Gastrocnemius medialis (tissue), 4 donors: ENCODE measurements at regions not wholly inside any gene's neighbourhood (a gene's known extent, or its start where the extent isn't known, plus 50 kb on each side); places are given as distances from the start of the nearest gene placed in this dataset.

Source experiments
- ATAC-seq, 2 donors: fragments of 150-250 bp; one replicate each; pipeline ENCODE4 v1.9.1; 2016
- DNase-seq, 2 donors: peaks; one replicate each; pipeline ENCODE4 v3.0.0-alpha.2; 2019
- H3K27ac ChIP-seq, 4 donors: fragments of 200-600 bp; sonication (generic); 1 replicate in 1 of 4; 2 replicates in 3 of 4; pipeline ENCODE4 v1.5.1; 2016 to 2018; ENCODE audit warnings: mild to moderate bottlenecking in 2 of 4, moderate library complexity in 1 of 4
- H3K27me3 ChIP-seq, 3 donors: fragments of 200-600 bp; sonication (generic) in 2 of 3; 1 replicate in 1 of 3; 2 replicates in 2 of 3; pipeline versions ENCODE4 v1.5.1 to v1.6.0; 2016 to 2019; ENCODE audit warnings: mild to moderate bottlenecking in 1 of 3, moderate library complexity in 1 of 3
- H3K36me3 ChIP-seq, 2 donors: fragments of 200-600 bp; sonication (generic) in 1 of 2; one replicate each; pipeline ENCODE4 v1.5.1; 2017 to 2018
- H3K4me1 ChIP-seq, 2 donors: fragments of 200-600 bp; sonication (generic) in 1 of 2; one replicate each; pipeline ENCODE4 v1.5.1; 2016 to 2017; ENCODE audit warnings: mild to moderate bottlenecking in 2 of 2
- H3K4me3 ChIP-seq, 4 donors: fragments of 200-600 bp; sonication (generic) in 3 of 4; 1 replicate in 1 of 4; 2 replicates in 3 of 4; pipeline ENCODE4 v1.5.1; 2016 to 2019; ENCODE audit warnings: mild to moderate bottlenecking in 2 of 4
- H3K9me3 ChIP-seq, 3 donors: fragments of 200-600 bp; sonication (generic) in 2 of 3; 1 replicate in 1 of 3; 2 replicates in 2 of 3; pipeline ENCODE4 v1.5.1; 2016 to 2019
- POLR2A ChIP-seq, 2 donors: fragments of 450-650 bp; IDR thresholded peaks; one replicate each; pipeline ENCODE4 v1.6.1; 2017; ENCODE audit warnings: antibody characterized with exemption in 2 of 2, mild to moderate bottlenecking in 2 of 2, moderate library complexity in 2 of 2
- in situ Hi-C, 4 donors: fragments of 200-750 bp; cut with MboI; loops; one replicate each; pipeline versions ENCODE4 v1.15.0 to v1.8.0; 2017; ENCODE audit warnings: low sequenced_read_pairs in 4 of 4
- intact Hi-C: fragments of 100-400 bp; cut with DNase I; formaldehyde crosslinking; loops from one replicate; pipeline ENCODE4 v1.15.1; 2023; ENCODE audit warnings: low total_unique reads
- TF ChIP-seq, protein P1 (sequence below), 5 experiments: fragments of 450-650 bp in 3 of 5; fragments of 200-600 bp in 2 of 5; sonication (generic) in 2 of 5; IDR thresholded peaks in 4 of 5; conservative IDR thresholded peaks in 1 of 5; 1 replicate in 4 of 5; 2 replicates in 1 of 5; pipeline ENCODE4 v1.5.1; 2016 to 2019; ENCODE audit warnings: antibody characterized with exemption in 5 of 5, mild to moderate bottlenecking in 3 of 5, moderate library complexity in 3 of 5

DNA sequence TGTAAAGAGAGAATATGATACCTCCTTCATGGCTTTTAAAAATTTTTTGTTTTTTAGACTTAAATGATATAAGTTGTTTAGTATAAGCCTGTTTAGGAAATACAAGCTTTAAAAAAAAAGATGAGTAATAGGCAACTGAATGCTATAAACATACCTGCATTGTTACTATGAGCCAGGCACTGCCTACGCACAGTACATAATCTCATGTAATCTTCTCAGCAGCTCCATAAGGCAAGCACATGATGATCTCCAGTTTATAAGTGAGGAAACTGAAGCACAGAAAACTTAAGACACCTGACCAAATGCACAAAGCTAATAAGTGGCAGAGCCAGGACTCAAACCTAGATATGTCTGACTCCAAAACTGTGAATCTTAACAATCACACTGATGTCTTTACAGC lies 156.3 kb upstream of the SLC1A4 start:
- no peak for ATAC-seq
- no peaks in the 10 kb centered on the region for H3K27me3 ChIP-seq
- H3K36me3 ChIP-seq: no peaks in the 10 kb centered on the region
- no peak for DNase-seq
- H3K4me3 ChIP-seq: no peak overlapping the region
- no peaks in the 10 kb centered on the region for H3K9me3 ChIP-seq
- no peak overlapping the region for H3K27ac ChIP-seq
- TF ChIP-seq, protein P1, sequence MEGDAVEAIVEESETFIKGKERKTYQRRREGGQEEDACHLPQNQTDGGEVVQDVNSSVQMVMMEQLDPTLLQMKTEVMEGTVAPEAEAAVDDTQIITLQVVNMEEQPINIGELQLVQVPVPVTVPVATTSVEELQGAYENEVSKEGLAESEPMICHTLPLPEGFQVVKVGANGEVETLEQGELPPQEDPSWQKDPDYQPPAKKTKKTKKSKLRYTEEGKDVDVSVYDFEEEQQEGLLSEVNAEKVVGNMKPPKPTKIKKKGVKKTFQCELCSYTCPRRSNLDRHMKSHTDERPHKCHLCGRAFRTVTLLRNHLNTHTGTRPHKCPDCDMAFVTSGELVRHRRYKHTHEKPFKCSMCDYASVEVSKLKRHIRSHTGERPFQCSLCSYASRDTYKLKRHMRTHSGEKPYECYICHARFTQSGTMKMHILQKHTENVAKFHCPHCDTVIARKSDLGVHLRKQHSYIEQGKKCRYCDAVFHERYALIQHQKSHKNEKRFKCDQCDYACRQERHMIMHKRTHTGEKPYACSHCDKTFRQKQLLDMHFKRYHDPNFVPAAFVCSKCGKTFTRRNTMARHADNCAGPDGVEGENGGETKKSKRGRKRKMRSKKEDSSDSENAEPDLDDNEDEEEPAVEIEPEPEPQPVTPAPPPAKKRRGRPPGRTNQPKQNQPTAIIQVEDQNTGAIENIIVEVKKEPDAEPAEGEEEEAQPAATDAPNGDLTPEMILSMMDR (IDR thresholded peaks at IDR 0.05 in 4 of 5, conservative IDR thresholded peaks at IDR 0.05 in 1 of 5): no peak
- no peak for TF ChIP-seq POLR2A (IDR thresholded peaks at IDR 0.05)
- intact Hi-C loops (loop anchor here (5.0 kb wide), 1 partner anchor 66 kb away; no protein-coding TSS in a partner anchor), in situ Hi-C loops (no loop called here)
- H3K4me1 ChIP-seq: peaks cover 4 to 6% of the 10 kb centered on the region in 2 donors

GRCh38 chr2:64836566-64836965 lies 152.6 kb upstream of the SLC1A4 start:
- in situ Hi-C loops: no loop called here
- Histone ChIP-seq H3K4me1 (peaks cover under 1 to 12% of the 10 kb centered on the region in 2 donors), H3K27me3 (no peaks in the 10 kb centered on the region), H3K9me3 (no peaks in the 10 kb centered on the region), H3K36me3 (no peaks in the 10 kb centered on the region), H3K27ac (no peak overlapping the region), H3K4me3 (no peak overlapping the region)
- intact Hi-C loops: no loop called here
- TF ChIP-seq, protein P1 (IDR thresholded peaks at IDR 0.05 in 4 of 5, conservative IDR thresholded peaks at IDR 0.05 in 1 of 5): no peak
- TF ChIP-seq POLR2A (IDR thresholded peaks at IDR 0.05): no peak
- no peak for ATAC-seq
- no peak for DNase-seq

- H3K4me1 ChIP-seq: peaks cover 0 to 12% of the 10 kb centered on the region in 2 donors
- TF ChIP-seq, protein P1 (IDR thresholded peaks at IDR 0.05 in 4 of 5, conservative IDR thresholded peaks at IDR 0.05 in 1 of 5): no peak
- TF ChIP-seq POLR2A (IDR thresholded peaks at IDR 0.05): no peak
- no peaks in the 10 kb centered on the region for H3K9me3 ChIP-seq
- no peak overlapping the region for H3K4me3 ChIP-seq
- in situ Hi-C loops (no loop called here), intact Hi-C loops (no loop called here)
- no peak overlapping the region for H3K27ac ChIP-seq
- ATAC-seq (no peak), DNase-seq (no peak)
- H3K36me3 ChIP-seq: no peaks in the 10 kb centered on the region
- H3K27me3 ChIP-seq: no peaks in the 10 kb centered on the region
Observed at GRCh38 chr2:64837116-64837731, 152.0 kb upstream of the SLC1A4 start.

- ATAC-seq: peak in 1 of 2 donors; percentile 10
- Histone ChIP-seq H3K27me3 (no peaks in the 10 kb centered on the region), H3K4me3 (no peak overlapping the region), H3K9me3 (no peaks in the 10 kb centered on the region), H3K27ac (no peak overlapping the region), H3K36me3 (no peaks in the 10 kb centered on the region), H3K4me1 (peaks cover 0 to 12% of the 10 kb centered on the region in 2 donors)
- intact Hi-C loops (no loop called here), in situ Hi-C loops (no loop called here)
- TF ChIP-seq, protein P1 (IDR thresholded peaks at IDR 0.05 in 4 of 5, conservative IDR thresholded peaks at IDR 0.05 in 1 of 5): no peak
- no peak for TF ChIP-seq POLR2A (IDR thresholded peaks at IDR 0.05)
- peak in 1 of 2 donors; percentile 23 for DNase-seq
Observed at GRCh38 chr2:64837925-64838641, 151.1 kb upstream of the SLC1A4 start.
